ENCODE measurements at regions not wholly inside any gene's neighbourhood (a gene's known extent, or its start where the extent isn't known, plus 50 kb on each side); places are given as distances from the start of the nearest gene placed in this dataset.

GRCh38 chr15:93860701-93861100 lies 370.7 kb upstream of the MCTP2 start:
- TF ChIP-seq POLR2A (IDR thresholded peaks at IDR 0.05), result no peak
- no peak for TF ChIP-seq CTCF (IDR thresholded peaks at IDR 0.05)
